A549 (cell line): ENCODE measurements at regions not wholly inside any gene's neighbourhood (a gene's known extent, or its start where the extent isn't known, plus 50 kb on each side); places are given as distances from the start of the nearest gene placed in this dataset.

Source experiments
- ATAC-seq, 2 experiments: fragments of 200-7000 bp in 1 of 2; fragments of >200 bp in 1 of 2; cut with Nextera tagmentation in 1 of 2; cut with Tn5 transposase in 1 of 2; 3 replicates each; pipeline versions ENCODE4 v1.8.0 to v1.9.1; 2018 to 2020; ENCODE audit warnings: mild to moderate bottlenecking in 1 of 2, moderate library complexity in 1 of 2
- CTCF ChIA-PET: fragments of 300-600 bp; sonication (Branson Sonifier 250); formaldehyde crosslinking; extraction: SDS; loops from one replicate; lab custom pipeline; 2021; ENCODE audit warnings: antibody characterized with exemption, inconsistent platforms; lab: Yijun Ruan, JAX
- POLR2A ChIA-PET: fragments of 350-600 bp; formaldehyde crosslinking; extraction: SDS; loops from one replicate; lab custom pipeline; 2021; ENCODE audit warnings: antibody characterized with exemption, inconsistent platforms; lab: Yijun Ruan, JAX
- DNase-seq, 2 experiments: peaks; one replicate each; pipeline versions ENCODE4 v3.0.0 to v3.0.0-alpha.2; 2011 to 2016; ENCODE audit warnings: low read depth in 1 of 2, low spot score in 1 of 2
- FAIRE-seq: peaks from 2 replicates; lab custom pipeline; 2011; peaks lifted over from hg19 to GRCh38; lab: Jason Lieb, UNC
- H3K27ac ChIP-seq, 2 experiments: fragments of >200 bp; sonication (Bioruptor Twin); formaldehyde crosslinking; 3 replicates each; pipeline ENCODE4 v1.5.1; 2016 to 2017
- H3K4me1 ChIP-seq: fragments of >200 bp; sonication (Bioruptor Twin); formaldehyde crosslinking; 3 replicates; pipeline ENCODE4 v1.6.1; 2016
- H3K4me2 ChIP-seq: fragments of >200 bp; sonication (Bioruptor Twin); formaldehyde crosslinking; 3 replicates; pipeline ENCODE4 v1.6.1; 2016
- H3K4me3 ChIP-seq: fragments of >200 bp; sonication (Bioruptor Twin); formaldehyde crosslinking; 3 replicates; pipeline ENCODE4 v1.5.1; 2016
- H3K9me3 ChIP-seq: fragments of >200 bp; sonication (Bioruptor Twin); formaldehyde crosslinking; 3 replicates; pipeline ENCODE4 v1.6.1; 2016
- ATOH8 ChIP-seq: fragments of 250-450 bp; sonication (Bioruptor Pico); IDR thresholded peaks from 2 replicates; pipeline ENCODE4 v1.5.0; 2020; ENCODE audit warnings: low read depth, mild to moderate bottlenecking, moderate library complexity
- BHLHE40 ChIP-seq: IDR thresholded peaks from 2 replicates; pipeline ENCODE4 v1.6.1; 2012; ENCODE audit warnings: low read depth, low read length, inconsistent platforms
- CEBPB ChIP-seq, 2 experiments: fragments of >200 bp in 1 of 2; sonication (Bioruptor Twin) in 1 of 2; formaldehyde crosslinking in 1 of 2; IDR thresholded peaks; 2 replicates each; pipeline ENCODE4 v1.6.1; 2012 to 2016
- EHMT2 ChIP-seq: fragments of 200-600 bp; sonication (generic); IDR thresholded peaks from 2 replicates; pipeline ENCODE4 v1.6.1; 2016; ENCODE audit warnings: antibody characterized with exemption, low read depth, mild to moderate bottlenecking, moderate library complexity
- FOSL2 ChIP-seq, 2 experiments: fragments of 450-650 bp in 1 of 2; fragments of >200 bp in 1 of 2; sonication (Bioruptor Twin) in 1 of 2; formaldehyde crosslinking; IDR thresholded peaks; 2 replicates each; pipeline versions ENCODE4 v1.5.0 to v1.6.1; 2016 to 2020; ENCODE audit warnings: mild to moderate bottlenecking in 1 of 2, moderate library complexity in 1 of 2
- GATA3 ChIP-seq: IDR thresholded peaks from 2 replicates; pipeline ENCODE4 v1.6.1; 2012; ENCODE audit warnings: borderline replicate concordance
- HDAC2 ChIP-seq: fragments of 200-600 bp; sonication (generic); IDR thresholded peaks from 2 replicates; pipeline ENCODE4 v1.6.1; 2016
- HOXB13 ChIP-seq: fragments of 250-450 bp; sonication (Bioruptor Pico); IDR thresholded peaks from 2 replicates; pipeline ENCODE4 v1.5.0; 2020; ENCODE audit warnings: low read depth, mild to moderate bottlenecking, moderate library complexity
- JUN ChIP-seq, 2 experiments: fragments of >200 bp; sonication (Bioruptor Twin); formaldehyde crosslinking; IDR thresholded peaks; 2 replicates in 1 of 2; 3 replicates in 1 of 2; pipeline ENCODE4 v1.6.1; 2016 to 2017
- KDM5A ChIP-seq: fragments of 200-600 bp; sonication (generic); IDR thresholded peaks from 2 replicates; pipeline ENCODE4 v1.6.1; 2016; ENCODE audit warnings: antibody characterized with exemption, mild to moderate bottlenecking
- MYC ChIP-seq: IDR thresholded peaks from 2 replicates; pipeline ENCODE4 v1.6.1; 2012; ENCODE audit warnings: mild to moderate bottlenecking, inconsistent platforms, low read length, improper control_type of control experiment, borderline replicate concordance
- RFX5 ChIP-seq: fragments of 450-650 bp; IDR thresholded peaks from 2 replicates; pipeline ENCODE4 v1.7.1; 2014; ENCODE audit warnings: antibody characterized with exemption, mild to moderate bottlenecking, moderate library complexity
- RNF2 ChIP-seq: fragments of 200-600 bp; sonication (generic); IDR thresholded peaks from 2 replicates; pipeline ENCODE4 v1.6.1; 2016; ENCODE audit warnings: low read depth, mild to moderate bottlenecking, antibody characterized with exemption, moderate library complexity, borderline replicate concordance
- SREBF2 ChIP-seq: fragments of 450-650 bp; IDR thresholded peaks from 2 replicates; pipeline ENCODE4 v1.6.1; 2014; ENCODE audit warnings: mild to moderate bottlenecking, moderate library complexity
- TFCP2L1 ChIP-seq: fragments of 250-450 bp; sonication (Bioruptor Pico); IDR thresholded peaks from 2 replicates; pipeline ENCODE4 v1.5.0; 2021; ENCODE audit warnings: mild to moderate bottlenecking
- WGBS: methylation state at CpG from one replicate; pipeline ENCODE4 v1.1.6; 2017; ENCODE audit errors: missing lambda C conversion rate; 5-methylcytosine and 5-hydroxymethylcytosine counted together
- TF ChIP-seq, protein P1 (sequence below): fragments of 250-450 bp; sonication (Bioruptor Pico); IDR thresholded peaks from 2 replicates; pipeline ENCODE4 v1.5.0; 2021; ENCODE audit warnings: mild to moderate bottlenecking, moderate library complexity, borderline replicate concordance
- TF ChIP-seq, protein P2 (sequence below): IDR thresholded peaks from 2 replicates; pipeline ENCODE4 v1.6.1; 2012

GRCh38 chr1:166007176-166007575, 159.6 kb downstream of the FAM78B start:
- H3K9me3 ChIP-seq, result no peaks in the 10 kb centered on the region
- DNase-seq (no peak), FAIRE-seq (no peak), ATAC-seq (no peak)
- H3K4me2 ChIP-seq, result no peak overlapping the region
- TF ChIP-seq HDAC2 (no peak), BHLHE40 (no peak), EHMT2 (no peak), MYC (no peak)
- TF ChIP-seq, protein P1, sequence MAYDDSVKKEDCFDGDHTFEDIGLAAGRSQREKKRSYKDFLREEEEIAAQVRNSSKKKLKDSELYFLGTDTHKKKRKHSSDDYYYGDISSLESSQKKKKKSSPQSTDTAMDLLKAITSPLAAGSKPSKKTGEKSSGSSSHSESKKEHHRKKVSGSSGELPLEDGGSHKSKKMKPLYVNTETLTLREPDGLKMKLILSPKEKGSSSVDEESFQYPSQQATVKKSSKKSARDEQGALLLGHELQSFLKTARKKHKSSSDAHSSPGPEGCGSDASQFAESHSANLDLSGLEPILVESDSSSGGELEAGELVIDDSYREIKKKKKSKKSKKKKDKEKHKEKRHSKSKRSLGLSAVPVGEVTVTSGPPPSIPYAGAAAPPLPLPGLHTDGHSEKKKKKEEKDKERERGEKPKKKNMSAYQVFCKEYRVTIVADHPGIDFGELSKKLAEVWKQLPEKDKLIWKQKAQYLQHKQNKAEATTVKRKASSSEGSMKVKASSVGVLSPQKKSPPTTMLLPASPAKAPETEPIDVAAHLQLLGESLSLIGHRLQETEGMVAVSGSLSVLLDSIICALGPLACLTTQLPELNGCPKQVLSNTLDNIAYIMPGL (CRISPR knock-in tag), result no peak
- ChIA-PET CTCF (no interaction called here), POLR2A (no interaction called here)
- H3K27ac ChIP-seq, result no peak overlapping the region
- no peak overlapping the region for H3K4me3 ChIP-seq
- whole genome bisulfite sequencing, result 0% methylated on average over 1 of the region's 1 CpG
- no peaks in the 10 kb centered on the region for H3K4me1 ChIP-seq

DNA sequence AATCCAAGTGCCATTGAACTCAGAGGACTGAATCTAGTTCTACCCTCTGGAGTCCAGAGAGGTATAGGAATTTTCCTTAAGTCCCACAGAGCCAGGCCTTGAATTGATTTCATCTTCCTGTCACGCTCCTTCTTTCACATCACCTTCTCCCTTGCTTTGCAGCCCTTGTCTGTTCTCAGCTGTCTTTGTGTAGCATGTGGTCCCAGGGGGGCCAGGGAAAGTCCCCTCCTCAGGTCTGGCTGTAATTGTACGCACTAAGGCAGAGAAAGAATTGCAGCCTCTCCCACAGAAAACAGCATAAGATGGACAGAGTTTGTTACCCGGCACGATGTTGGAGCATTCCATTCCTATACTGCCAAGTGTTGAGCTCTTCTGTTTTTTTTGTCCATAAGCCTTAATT, 153.6 kb downstream of the FAM78B start:
- 19% methylated on average over 4 of the region's 4 CpGs for WGBS
- no peak for TF ChIP-seq RNF2
- no peak for TF ChIP-seq ATOH8
- TF ChIP-seq CEBPB (IDR thresholded peaks at IDR 0.05), result no peak
- TF ChIP-seq JUN (IDR thresholded peaks at IDR 0.05), result no peak
- TF ChIP-seq TFCP2L1 (CRISPR knock-in tag), result no peak
- no peak for TF ChIP-seq RFX5
- TF ChIP-seq SREBF2, result no peak
- no peak for TF ChIP-seq GATA3
- H3K27ac ChIP-seq, result no peak overlapping the region
- no peak for DNase-seq
- no peak for ATAC-seq
- no peak overlapping the region for H3K4me3 ChIP-seq
- H3K9me3 ChIP-seq, result no peaks in the 10 kb centered on the region
- POLR2A ChIA-PET, result no interaction called here
- FAIRE-seq, result no peak
- CTCF ChIA-PET, result no interaction called here
- H3K4me2 ChIP-seq, result no peak overlapping the region
- H3K4me1 ChIP-seq, result no peaks in the 10 kb centered on the region

DNA sequence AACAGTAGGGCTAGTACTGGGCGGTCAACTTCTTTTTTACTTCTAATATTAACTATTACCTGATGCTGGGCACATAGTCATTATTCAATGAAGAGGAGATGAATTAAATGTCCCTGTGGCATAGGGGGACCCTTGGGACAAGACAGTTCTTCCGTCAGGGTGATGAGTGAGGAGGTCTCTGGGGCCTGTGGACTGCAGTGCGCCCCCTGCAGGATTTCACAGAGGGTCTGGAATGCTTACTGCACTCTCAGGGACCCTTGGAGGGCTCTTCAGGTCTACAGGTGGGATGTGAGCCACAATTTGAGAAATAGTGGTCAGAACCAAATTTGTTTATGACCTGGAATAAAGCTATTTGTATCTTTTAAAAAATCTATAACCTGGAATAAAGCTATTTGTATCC, 149.4 kb downstream of the FAM78B start:
- H3K9me3 ChIP-seq, result no peaks in the 10 kb centered on the region
- ChIA-PET CTCF (no interaction called here), POLR2A (no interaction called here)
- ATAC-seq (peak in 1 of 2 experiments; percentile 57; a peak in 1 of 6 replicates), DNase-seq (peak in 1 of 2 experiments; percentile 3), FAIRE-seq (no peak)
- no peak overlapping the region for H3K4me3 ChIP-seq
- no peak overlapping the region for H3K27ac ChIP-seq
- no peak overlapping the region for H3K4me2 ChIP-seq
- H3K4me1 ChIP-seq, result no peaks in the 10 kb centered on the region
- 8% methylated on average over 3 of the region's 3 CpGs for WGBS
- TF ChIP-seq, protein P2, sequence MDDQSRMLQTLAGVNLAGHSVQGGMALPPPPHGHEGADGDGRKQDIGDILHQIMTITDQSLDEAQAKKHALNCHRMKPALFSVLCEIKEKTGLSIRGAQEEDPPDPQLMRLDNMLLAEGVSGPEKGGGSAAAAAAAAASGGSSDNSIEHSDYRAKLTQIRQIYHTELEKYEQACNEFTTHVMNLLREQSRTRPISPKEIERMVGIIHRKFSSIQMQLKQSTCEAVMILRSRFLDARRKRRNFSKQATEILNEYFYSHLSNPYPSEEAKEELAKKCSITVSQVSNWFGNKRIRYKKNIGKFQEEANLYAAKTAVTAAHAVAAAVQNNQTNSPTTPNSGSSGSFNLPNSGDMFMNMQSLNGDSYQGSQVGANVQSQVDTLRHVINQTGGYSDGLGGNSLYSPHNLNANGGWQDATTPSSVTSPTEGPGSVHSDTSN, result no peak
- TF ChIP-seq FOSL2 (IDR thresholded peaks at IDR 0.05), result no peak
- no peak for TF ChIP-seq FOSL2 (CRISPR knock-in tag; IDR thresholded peaks at IDR 0.05)
- TF ChIP-seq HOXB13, result no peak
- TF ChIP-seq JUN (IDR thresholded peaks at IDR 0.05), result no peak
- no peak for TF ChIP-seq KDM5A
- no peak for TF ChIP-seq TFCP2L1 (CRISPR knock-in tag)
